ENCODE measurements at regions not wholly inside any gene's neighbourhood (a gene's known extent, or its start where the extent isn't known, plus 50 kb on each side); places are given as distances from the start of the nearest gene placed in this dataset.

- TF ChIP-seq MAX (IDR thresholded peaks at IDR 0.05): no peak
- TF ChIP-seq FOXM1 (IDR thresholded peaks at IDR 0.05; ENCODE audit: borderline replicate concordance, low read depth): no peak
- TF ChIP-seq TAF1 (IDR thresholded peaks at IDR 0.05; ENCODE audit: low read depth): no peak
- TF ChIP-seq REST (IDR thresholded peaks at IDR 0.05; ENCODE audit: low read depth): no peak
- TF ChIP-seq YY1 (IDR thresholded peaks at IDR 0.05; ENCODE audit: low read depth): no peak
- TF ChIP-seq USF1 (IDR thresholded peaks at IDR 0.05): no peak
- no peak for TF ChIP-seq TEAD4 (IDR thresholded peaks at IDR 0.05)
- TF ChIP-seq CREB1 (IDR thresholded peaks at IDR 0.05; ENCODE audit: low read depth): no peak
- no peak for TF ChIP-seq CEBPB (IDR thresholded peaks at IDR 0.05)
- TF ChIP-seq EP300 (IDR thresholded peaks at IDR 0.05; ENCODE audit: borderline replicate concordance): no peak
- no peak for TF ChIP-seq TCF12 (IDR thresholded peaks at IDR 0.05; ENCODE audit: low read depth)
- TF ChIP-seq ZBTB7A (IDR thresholded peaks at IDR 0.05; ENCODE audit: low read depth): no peak
- TF ChIP-seq RAD21 (IDR thresholded peaks at IDR 0.05; ENCODE audit: low read depth): no peak
- no peak for TF ChIP-seq NFIC (IDR thresholded peaks at IDR 0.05)
- TF ChIP-seq EGR1 (IDR thresholded peaks at IDR 0.05): no peak
Observed at GRCh38 chr14:28055008-28055407, 711.6 kb upstream of the FOXG1 start.

GRCh38 chr14:28057359-28058296, 709.0 kb upstream of the FOXG1 start:
- TF ChIP-seq ZBTB7A (IDR thresholded peaks at IDR 0.05; ENCODE audit: low read depth) (no peak), YY1 (IDR thresholded peaks at IDR 0.05; ENCODE audit: low read depth) (no peak), CREB1 (IDR thresholded peaks at IDR 0.05; ENCODE audit: low read depth) (no peak), RAD21 (IDR thresholded peaks at IDR 0.05; ENCODE audit: low read depth) (no peak)

- TF ChIP-seq CREB1 (IDR thresholded peaks at IDR 0.05; ENCODE audit: low read depth) (no peak), CEBPB (IDR thresholded peaks at IDR 0.05) (no peak), EGR1 (IDR thresholded peaks at IDR 0.05) (no peak), TEAD4 (IDR thresholded peaks at IDR 0.05) (no peak), ZBTB7A (IDR thresholded peaks at IDR 0.05; ENCODE audit: low read depth) (no peak), RAD21 (IDR thresholded peaks at IDR 0.05; ENCODE audit: low read depth) (no peak), EP300 (IDR thresholded peaks at IDR 0.05; ENCODE audit: borderline replicate concordance) (no peak), TCF12 (IDR thresholded peaks at IDR 0.05; ENCODE audit: low read depth) (no peak), USF1 (IDR thresholded peaks at IDR 0.05) (no peak), NFIC (IDR thresholded peaks at IDR 0.05) (no peak)
Observed at GRCh38 chr14:28059254-28059653, 707.3 kb upstream of the FOXG1 start.

GRCh38 chr14:28061006-28061405, 705.6 kb upstream of the FOXG1 start:
- TF ChIP-seq MAX (IDR thresholded peaks at IDR 0.05): no peak
- TF ChIP-seq TCF12 (IDR thresholded peaks at IDR 0.05; ENCODE audit: low read depth): no peak
- TF ChIP-seq CEBPB (IDR thresholded peaks at IDR 0.05): no peak
- no peak for TF ChIP-seq USF1 (IDR thresholded peaks at IDR 0.05)
- no peak for TF ChIP-seq NFIC (IDR thresholded peaks at IDR 0.05)
- TF ChIP-seq CREB1 (IDR thresholded peaks at IDR 0.05; ENCODE audit: low read depth): no peak
- TF ChIP-seq TEAD4 (IDR thresholded peaks at IDR 0.05): no peak
- no peak for TF ChIP-seq RAD21 (IDR thresholded peaks at IDR 0.05; ENCODE audit: low read depth)
- TF ChIP-seq YY1 (IDR thresholded peaks at IDR 0.05; ENCODE audit: low read depth): no peak
- TF ChIP-seq TAF1 (IDR thresholded peaks at IDR 0.05; ENCODE audit: low read depth): no peak
- TF ChIP-seq REST (IDR thresholded peaks at IDR 0.05; ENCODE audit: low read depth): no peak

- no peak for TF ChIP-seq TCF12 (IDR thresholded peaks at IDR 0.05; ENCODE audit: low read depth)
- TF ChIP-seq REST (IDR thresholded peaks at IDR 0.05; ENCODE audit: low read depth): no peak
- TF ChIP-seq EGR1 (IDR thresholded peaks at IDR 0.05): no peak
- no peak for TF ChIP-seq FOXM1 (IDR thresholded peaks at IDR 0.05; ENCODE audit: borderline replicate concordance, low read depth)
- TF ChIP-seq CEBPB (IDR thresholded peaks at IDR 0.05): no peak
- no peak for TF ChIP-seq NFIC (IDR thresholded peaks at IDR 0.05)
- no peak for TF ChIP-seq CREB1 (IDR thresholded peaks at IDR 0.05; ENCODE audit: low read depth)
- no peak for TF ChIP-seq TEAD4 (IDR thresholded peaks at IDR 0.05)
- TF ChIP-seq EP300 (IDR thresholded peaks at IDR 0.05; ENCODE audit: borderline replicate concordance): no peak
- no peak for TF ChIP-seq RAD21 (IDR thresholded peaks at IDR 0.05; ENCODE audit: low read depth)
- no peak for TF ChIP-seq TAF1 (IDR thresholded peaks at IDR 0.05; ENCODE audit: low read depth)
- TF ChIP-seq ZBTB7A (IDR thresholded peaks at IDR 0.05; ENCODE audit: low read depth): no peak
- TF ChIP-seq YY1 (IDR thresholded peaks at IDR 0.05; ENCODE audit: low read depth): no peak
- TF ChIP-seq USF1 (IDR thresholded peaks at IDR 0.05): no peak
Observed at GRCh38 chr14:28077021-28077420, 689.6 kb upstream of the FOXG1 start.
